ENCODE measurements at regions not wholly inside any gene's neighbourhood (a gene's known extent, or its start where the extent isn't known, plus 50 kb on each side); places are given as distances from the start of the nearest gene placed in this dataset.

DNA sequence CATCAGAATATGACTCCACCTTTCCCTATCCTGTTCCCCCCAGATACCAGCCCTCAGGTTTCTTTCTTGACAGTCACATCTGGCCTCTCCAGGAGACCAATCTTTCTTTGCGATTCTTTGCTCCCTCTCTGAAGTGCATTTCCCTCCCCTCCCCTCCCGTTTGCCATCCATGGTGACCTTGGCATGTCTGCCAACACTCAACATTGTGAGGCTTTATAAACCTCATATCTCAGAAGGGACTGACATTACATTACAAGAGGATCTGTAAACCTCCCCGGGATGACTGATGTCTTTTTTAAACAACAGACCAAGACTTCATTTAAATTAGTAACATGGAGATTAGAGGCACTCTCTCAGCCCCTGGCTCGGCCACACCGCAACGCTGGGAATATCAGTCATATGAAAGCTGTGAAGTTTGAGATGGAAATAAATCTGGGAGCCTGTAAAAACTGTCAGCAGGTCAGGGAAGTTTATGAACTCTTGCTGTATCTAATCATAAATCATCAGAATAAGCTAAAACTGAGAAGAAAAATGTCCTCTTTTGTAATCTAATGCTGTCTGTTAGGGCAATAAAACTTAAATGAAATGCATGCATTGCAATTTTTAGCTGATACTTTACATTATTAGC, 401.7 kb upstream of the PROX1 start:
- H3K27me3 Mint-ChIP-seq (ENCODE audit: low read depth): no peaks in the 10 kb centered on the region
- ATAC-seq: no peak
- no peak for TF ChIP-seq FOXP1 (CRISPR knock-in tag; IDR thresholded peaks at IDR 0.05; ENCODE audit: borderline replicate concordance)
- TF ChIP-seq, protein P1, sequence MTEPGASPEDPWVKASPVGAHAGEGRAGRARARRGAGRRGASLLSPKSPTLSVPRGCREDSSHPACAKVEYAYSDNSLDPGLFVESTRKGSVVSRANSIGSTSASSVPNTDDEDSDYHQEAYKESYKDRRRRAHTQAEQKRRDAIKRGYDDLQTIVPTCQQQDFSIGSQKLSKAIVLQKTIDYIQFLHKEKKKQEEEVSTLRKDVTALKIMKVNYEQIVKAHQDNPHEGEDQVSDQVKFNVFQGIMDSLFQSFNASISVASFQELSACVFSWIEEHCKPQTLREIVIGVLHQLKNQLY (CRISPR knock-in tag; IDR thresholded peaks at IDR 0.05): no peak
- TF ChIP-seq, protein P2, sequence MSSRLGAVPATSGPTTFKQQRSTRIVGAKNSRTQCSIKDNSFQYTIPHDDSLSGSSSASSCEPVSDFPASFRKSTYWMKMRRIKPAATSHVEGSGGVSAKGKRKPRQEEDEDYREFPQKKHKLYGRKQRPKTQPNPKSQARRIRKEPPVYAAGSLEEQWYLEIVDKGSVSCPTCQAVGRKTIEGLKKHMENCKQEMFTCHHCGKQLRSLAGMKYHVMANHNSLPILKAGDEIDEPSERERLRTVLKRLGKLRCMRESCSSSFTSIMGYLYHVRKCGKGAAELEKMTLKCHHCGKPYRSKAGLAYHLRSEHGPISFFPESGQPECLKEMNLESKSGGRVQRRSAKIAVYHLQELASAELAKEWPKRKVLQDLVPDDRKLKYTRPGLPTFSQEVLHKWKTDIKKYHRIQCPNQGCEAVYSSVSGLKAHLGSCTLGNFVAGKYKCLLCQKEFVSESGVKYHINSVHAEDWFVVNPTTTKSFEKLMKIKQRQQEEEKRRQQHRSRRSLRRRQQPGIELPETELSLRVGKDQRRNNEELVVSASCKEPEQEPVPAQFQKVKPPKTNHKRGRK (CRISPR knock-in tag; IDR thresholded peaks at IDR 0.05; ENCODE audit: borderline replicate concordance): no peak
- TF ChIP-seq CREB1 (CRISPR knock-in tag; IDR thresholded peaks at IDR 0.05): no peak
- TF ChIP-seq, protein P3, sequence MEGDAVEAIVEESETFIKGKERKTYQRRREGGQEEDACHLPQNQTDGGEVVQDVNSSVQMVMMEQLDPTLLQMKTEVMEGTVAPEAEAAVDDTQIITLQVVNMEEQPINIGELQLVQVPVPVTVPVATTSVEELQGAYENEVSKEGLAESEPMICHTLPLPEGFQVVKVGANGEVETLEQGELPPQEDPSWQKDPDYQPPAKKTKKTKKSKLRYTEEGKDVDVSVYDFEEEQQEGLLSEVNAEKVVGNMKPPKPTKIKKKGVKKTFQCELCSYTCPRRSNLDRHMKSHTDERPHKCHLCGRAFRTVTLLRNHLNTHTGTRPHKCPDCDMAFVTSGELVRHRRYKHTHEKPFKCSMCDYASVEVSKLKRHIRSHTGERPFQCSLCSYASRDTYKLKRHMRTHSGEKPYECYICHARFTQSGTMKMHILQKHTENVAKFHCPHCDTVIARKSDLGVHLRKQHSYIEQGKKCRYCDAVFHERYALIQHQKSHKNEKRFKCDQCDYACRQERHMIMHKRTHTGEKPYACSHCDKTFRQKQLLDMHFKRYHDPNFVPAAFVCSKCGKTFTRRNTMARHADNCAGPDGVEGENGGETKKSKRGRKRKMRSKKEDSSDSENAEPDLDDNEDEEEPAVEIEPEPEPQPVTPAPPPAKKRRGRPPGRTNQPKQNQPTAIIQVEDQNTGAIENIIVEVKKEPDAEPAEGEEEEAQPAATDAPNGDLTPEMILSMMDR (IDR thresholded peaks at IDR 0.05): no peak
- TF ChIP-seq, protein P4, sequence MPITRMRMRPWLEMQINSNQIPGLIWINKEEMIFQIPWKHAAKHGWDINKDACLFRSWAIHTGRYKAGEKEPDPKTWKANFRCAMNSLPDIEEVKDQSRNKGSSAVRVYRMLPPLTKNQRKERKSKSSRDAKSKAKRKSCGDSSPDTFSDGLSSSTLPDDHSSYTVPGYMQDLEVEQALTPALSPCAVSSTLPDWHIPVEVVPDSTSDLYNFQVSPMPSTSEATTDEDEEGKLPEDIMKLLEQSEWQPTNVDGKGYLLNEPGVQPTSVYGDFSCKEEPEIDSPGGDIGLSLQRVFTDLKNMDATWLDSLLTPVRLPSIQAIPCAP (CRISPR knock-in tag; IDR thresholded peaks at IDR 0.05): no peak
- TF ChIP-seq NR2C2 (CRISPR knock-in tag; IDR thresholded peaks at IDR 0.05): no peak
- no peak for TF ChIP-seq PRRX2 (CRISPR knock-in tag; IDR thresholded peaks at IDR 0.05)
- TF ChIP-seq, protein P5, sequence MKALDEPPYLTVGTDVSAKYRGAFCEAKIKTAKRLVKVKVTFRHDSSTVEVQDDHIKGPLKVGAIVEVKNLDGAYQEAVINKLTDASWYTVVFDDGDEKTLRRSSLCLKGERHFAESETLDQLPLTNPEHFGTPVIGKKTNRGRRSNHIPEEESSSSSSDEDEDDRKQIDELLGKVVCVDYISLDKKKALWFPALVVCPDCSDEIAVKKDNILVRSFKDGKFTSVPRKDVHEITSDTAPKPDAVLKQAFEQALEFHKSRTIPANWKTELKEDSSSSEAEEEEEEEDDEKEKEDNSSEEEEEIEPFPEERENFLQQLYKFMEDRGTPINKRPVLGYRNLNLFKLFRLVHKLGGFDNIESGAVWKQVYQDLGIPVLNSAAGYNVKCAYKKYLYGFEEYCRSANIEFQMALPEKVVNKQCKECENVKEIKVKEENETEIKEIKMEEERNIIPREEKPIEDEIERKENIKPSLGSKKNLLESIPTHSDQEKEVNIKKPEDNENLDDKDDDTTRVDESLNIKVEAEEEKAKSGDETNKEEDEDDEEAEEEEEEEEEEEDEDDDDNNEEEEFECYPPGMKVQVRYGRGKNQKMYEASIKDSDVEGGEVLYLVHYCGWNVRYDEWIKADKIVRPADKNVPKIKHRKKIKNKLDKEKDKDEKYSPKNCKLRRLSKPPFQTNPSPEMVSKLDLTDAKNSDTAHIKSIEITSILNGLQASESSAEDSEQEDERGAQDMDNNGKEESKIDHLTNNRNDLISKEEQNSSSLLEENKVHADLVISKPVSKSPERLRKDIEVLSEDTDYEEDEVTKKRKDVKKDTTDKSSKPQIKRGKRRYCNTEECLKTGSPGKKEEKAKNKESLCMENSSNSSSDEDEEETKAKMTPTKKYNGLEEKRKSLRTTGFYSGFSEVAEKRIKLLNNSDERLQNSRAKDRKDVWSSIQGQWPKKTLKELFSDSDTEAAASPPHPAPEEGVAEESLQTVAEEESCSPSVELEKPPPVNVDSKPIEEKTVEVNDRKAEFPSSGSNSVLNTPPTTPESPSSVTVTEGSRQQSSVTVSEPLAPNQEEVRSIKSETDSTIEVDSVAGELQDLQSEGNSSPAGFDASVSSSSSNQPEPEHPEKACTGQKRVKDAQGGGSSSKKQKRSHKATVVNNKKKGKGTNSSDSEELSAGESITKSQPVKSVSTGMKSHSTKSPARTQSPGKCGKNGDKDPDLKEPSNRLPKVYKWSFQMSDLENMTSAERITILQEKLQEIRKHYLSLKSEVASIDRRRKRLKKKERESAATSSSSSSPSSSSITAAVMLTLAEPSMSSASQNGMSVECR (CRISPR knock-in tag; IDR thresholded peaks at IDR 0.05; ENCODE audit: borderline replicate concordance): no peak
- TF ChIP-seq, protein P6, sequence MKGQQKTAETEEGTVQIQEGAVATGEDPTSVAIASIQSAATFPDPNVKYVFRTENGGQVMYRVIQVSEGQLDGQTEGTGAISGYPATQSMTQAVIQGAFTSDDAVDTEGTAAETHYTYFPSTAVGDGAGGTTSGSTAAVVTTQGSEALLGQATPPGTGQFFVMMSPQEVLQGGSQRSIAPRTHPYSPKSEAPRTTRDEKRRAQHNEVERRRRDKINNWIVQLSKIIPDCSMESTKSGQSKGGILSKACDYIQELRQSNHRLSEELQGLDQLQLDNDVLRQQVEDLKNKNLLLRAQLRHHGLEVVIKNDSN (CRISPR knock-in tag; IDR thresholded peaks at IDR 0.05): no peak
- no peak for TF ChIP-seq CREM (CRISPR knock-in tag; IDR thresholded peaks at IDR 0.05)
- ChIA-PET CTCF (no interaction called here), POLR2A (no interaction called here)
- no peak overlapping the region for H3K4me3 Mint-ChIP-seq
- no peaks in the 10 kb centered on the region; the same call in 1 of the 2 replicates for H3K9me3 Mint-ChIP-seq
- H3K36me3 Mint-ChIP-seq: no peaks in the 10 kb centered on the region
- no peaks in the 10 kb centered on the region for H3K4me1 Mint-ChIP-seq
- no peak for DNase-seq (ENCODE audit: low spot score)
- no peak overlapping the region for H3K27ac Mint-ChIP-seq

DNA sequence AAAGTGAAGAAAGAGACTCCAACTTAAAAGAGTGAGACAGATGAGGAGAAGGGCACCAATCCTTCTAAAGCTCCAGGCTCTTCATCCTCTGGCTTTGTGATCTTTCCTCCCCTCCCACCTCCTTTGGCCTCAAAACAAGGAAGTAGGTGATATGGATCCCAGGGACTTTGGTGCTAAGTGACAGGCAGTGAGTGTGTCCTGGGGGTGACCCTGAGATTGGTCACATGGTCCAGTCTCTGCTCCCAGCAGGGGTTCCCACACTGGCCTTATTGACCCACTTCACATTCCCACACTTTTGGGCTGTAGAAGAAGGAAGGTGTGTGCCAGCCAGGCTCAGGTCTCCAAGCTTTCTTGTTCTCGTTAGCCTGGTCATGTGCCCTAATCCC, 401.2 kb upstream of the PROX1 start:
- H3K36me3 Mint-ChIP-seq: no peaks in the 10 kb centered on the region
- no peak overlapping the region for H3K27ac Mint-ChIP-seq
- DNase-seq (ENCODE audit: low spot score): no peak
- no peaks in the 10 kb centered on the region for H3K27me3 Mint-ChIP-seq (ENCODE audit: low read depth)
- H3K4me1 Mint-ChIP-seq: no peaks in the 10 kb centered on the region
- ChIA-PET POLR2A (no interaction called here), CTCF (no interaction called here)
- H3K4me3 Mint-ChIP-seq: no peak overlapping the region
- no peaks in the 10 kb centered on the region; the same call in 1 of the 2 replicates for H3K9me3 Mint-ChIP-seq
- no peak for TF ChIP-seq ZNF396 (CRISPR knock-in tag; IDR thresholded peaks at IDR 0.05; ENCODE audit: borderline replicate concordance)
- no peak for TF ChIP-seq MYBL2 (CRISPR knock-in tag; IDR thresholded peaks at IDR 0.05)
- TF ChIP-seq, protein P7, sequence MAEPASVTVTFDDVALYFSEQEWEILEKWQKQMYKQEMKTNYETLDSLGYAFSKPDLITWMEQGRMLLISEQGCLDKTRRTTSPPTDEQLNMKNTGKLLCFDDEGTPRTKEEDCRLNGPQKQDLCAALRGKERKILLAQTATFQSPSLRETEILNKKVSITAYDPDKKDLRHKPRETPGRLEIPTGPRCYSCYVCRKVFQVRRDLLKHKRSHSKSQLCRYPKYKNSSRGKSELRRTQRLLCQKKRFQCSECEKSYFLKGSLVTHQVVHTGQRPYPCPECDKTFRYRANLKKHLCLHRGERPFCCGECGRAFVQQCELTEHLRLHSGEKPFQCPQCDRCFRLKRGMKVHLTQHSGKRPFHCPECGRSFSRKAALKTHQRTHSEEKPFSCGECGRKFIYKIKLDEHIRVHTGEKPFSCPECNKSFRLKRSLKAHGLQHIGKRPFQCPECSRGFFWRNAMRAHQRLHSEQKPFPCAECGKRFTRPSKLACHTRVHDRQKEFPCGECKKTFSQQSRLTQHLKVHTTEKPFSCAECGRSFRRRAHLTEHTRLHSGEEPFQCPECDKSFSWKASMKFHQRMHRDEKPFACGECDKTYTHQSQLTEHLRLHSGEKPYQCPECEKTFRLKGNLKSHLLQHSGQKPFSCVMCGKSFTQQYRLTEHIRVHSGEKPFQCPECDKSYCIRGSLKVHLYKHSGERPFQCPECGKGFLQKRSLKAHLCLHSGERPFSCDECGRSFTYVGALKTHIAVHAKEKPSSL (CRISPR knock-in tag; conservative IDR thresholded peaks at IDR 0.05): no peak
- TF ChIP-seq OVOL2 (CRISPR knock-in tag; IDR thresholded peaks at IDR 0.05; ENCODE audit: borderline replicate concordance): no peak
- no peak for TF ChIP-seq ZNF121 (CRISPR knock-in tag; IDR thresholded peaks at IDR 0.05)
- TF ChIP-seq SOX15 (CRISPR knock-in tag; IDR thresholded peaks at IDR 0.05): no peak
- no peak for TF ChIP-seq TEAD1 (CRISPR knock-in tag; IDR thresholded peaks at IDR 0.05)
- ATAC-seq: no peak
